Right lobe of liver (tissue), 6 donors: ENCODE measurements at regions not wholly inside any gene's neighbourhood (a gene's known extent, or its start where the extent isn't known, plus 50 kb on each side); places are given as distances from the start of the nearest gene placed in this dataset.

Experiments
- ATAC-seq, 4 donors: fragments of 200-7000 bp; cut with Tn5 transposase; one replicate each; pipeline ENCODE4 v1.9.1; 2020; ENCODE audit warnings: mild to moderate bottlenecking in 4 of 4, moderate library complexity in 4 of 4
- DNase-seq, 3 donors: peaks; one replicate each; pipeline ENCODE4 v3.0.0-alpha.2; 2020
- H3K27ac ChIP-seq, 3 donors: fragments of 200-600 bp; one replicate each; pipeline ENCODE4 v1.8.0; 2022
- H3K27me3 ChIP-seq, 2 donors: fragments of 200-600 bp; one replicate each; pipeline ENCODE4 v1.8.0; 2022
- H3K36me3 ChIP-seq, 4 donors: fragments of 200-600 bp; sonication (generic) in 1 of 4; one replicate each; pipeline versions ENCODE4 v1.5.1 to v1.8.0; 2017 to 2022; ENCODE audit warnings: control low read depth in 1 of 4
- H3K4me1 ChIP-seq, 4 donors: fragments of 200-600 bp; sonication (generic) in 1 of 4; one replicate each; pipeline versions ENCODE4 v1.5.1 to v1.8.0; 2017 to 2022; ENCODE audit warnings: control low read depth in 1 of 4
- H3K4me3 ChIP-seq, 3 donors: fragments of 200-600 bp; one replicate each; pipeline ENCODE4 v1.8.0; 2022
- H3K9me3 ChIP-seq, 4 donors: fragments of 200-600 bp; sonication (generic) in 1 of 4; one replicate each; pipeline versions ENCODE4 v1.5.1 to v1.8.0; 2017 to 2022; ENCODE audit warnings: control low read depth in 1 of 4
- POLR2A ChIP-seq: fragments of 450-650 bp; IDR thresholded peaks from one replicate; pipeline ENCODE4 v1.6.1; 2017; ENCODE audit warnings: antibody characterized with exemption, mild to moderate bottlenecking
- WGBS: methylation state at CpG from one replicate; pipeline ENCODE4 v1.1.6; 2018; ENCODE audit warnings: low coverage, low lambda C conversion rate; ENCODE audit not compliant: insufficient coverage; ENCODE audit errors: missing lambda C conversion rate; 5-methylcytosine and 5-hydroxymethylcytosine counted together
- intact Hi-C, 2 donors: fragments of 100-400 bp; cut with DNase I; formaldehyde crosslinking; loops; one replicate each; pipeline versions ENCODE4 v1.11.2 to v1.14.1; 2022
- TF ChIP-seq, protein P1 (sequence below), 4 donors: fragments of 200-600 bp in 3 of 4; fragments of 450-650 bp in 1 of 4; IDR thresholded peaks; one replicate each; pipeline versions ENCODE4 v1.5.1 to v1.8.0; 2016 to 2022; ENCODE audit warnings: antibody characterized with exemption in 4 of 4, mild to moderate bottlenecking in 2 of 4
- donor health status: DM: no; HTN: yes; CAD: no.
- donor health status: DM: no; HTN: no; CAD: no.
- donor health status: DM: no; HTN: no; CAD: no.
- donor health status: DM: no; HTN: yes; CAD: no.
- donor health status: DM: no; HTN: yes; CAD: no.

DNA sequence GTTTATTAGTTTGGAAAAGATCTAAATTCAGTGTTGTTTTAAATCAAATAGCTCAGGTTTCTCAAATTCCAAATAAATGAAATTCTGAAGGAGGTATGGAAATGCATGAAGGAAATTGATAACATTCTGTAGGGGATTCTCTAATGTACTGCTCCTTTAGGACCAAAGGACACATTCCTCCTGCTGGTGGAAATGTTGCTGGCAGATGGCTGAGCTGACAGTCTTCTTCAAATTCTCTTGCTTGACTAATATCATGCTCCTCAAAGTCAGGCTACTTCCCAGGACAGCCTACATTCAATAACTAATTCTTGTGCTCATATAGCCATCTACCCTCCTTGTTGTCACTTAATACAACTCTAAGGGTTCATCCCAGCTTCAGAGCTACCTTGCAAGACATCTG, 1118.5 kb downstream of the PCDH9 start:
- DNase-seq = no peak
- H3K9me3 ChIP-seq = no peaks in the 10 kb centered on the region
- H3K4me1 ChIP-seq = no peaks in the 10 kb centered on the region
- no peak overlapping the region for H3K27ac ChIP-seq
- no peak overlapping the region for H3K4me3 ChIP-seq
- intact Hi-C loops = no loop called here
- H3K27me3 ChIP-seq = no peaks in the 10 kb centered on the region
- TF ChIP-seq, protein P1, sequence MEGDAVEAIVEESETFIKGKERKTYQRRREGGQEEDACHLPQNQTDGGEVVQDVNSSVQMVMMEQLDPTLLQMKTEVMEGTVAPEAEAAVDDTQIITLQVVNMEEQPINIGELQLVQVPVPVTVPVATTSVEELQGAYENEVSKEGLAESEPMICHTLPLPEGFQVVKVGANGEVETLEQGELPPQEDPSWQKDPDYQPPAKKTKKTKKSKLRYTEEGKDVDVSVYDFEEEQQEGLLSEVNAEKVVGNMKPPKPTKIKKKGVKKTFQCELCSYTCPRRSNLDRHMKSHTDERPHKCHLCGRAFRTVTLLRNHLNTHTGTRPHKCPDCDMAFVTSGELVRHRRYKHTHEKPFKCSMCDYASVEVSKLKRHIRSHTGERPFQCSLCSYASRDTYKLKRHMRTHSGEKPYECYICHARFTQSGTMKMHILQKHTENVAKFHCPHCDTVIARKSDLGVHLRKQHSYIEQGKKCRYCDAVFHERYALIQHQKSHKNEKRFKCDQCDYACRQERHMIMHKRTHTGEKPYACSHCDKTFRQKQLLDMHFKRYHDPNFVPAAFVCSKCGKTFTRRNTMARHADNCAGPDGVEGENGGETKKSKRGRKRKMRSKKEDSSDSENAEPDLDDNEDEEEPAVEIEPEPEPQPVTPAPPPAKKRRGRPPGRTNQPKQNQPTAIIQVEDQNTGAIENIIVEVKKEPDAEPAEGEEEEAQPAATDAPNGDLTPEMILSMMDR (IDR thresholded peaks at IDR 0.05) = no peak
- TF ChIP-seq POLR2A = no peak
- no peak for ATAC-seq
- H3K36me3 ChIP-seq = no peaks in the 10 kb centered on the region

DNA sequence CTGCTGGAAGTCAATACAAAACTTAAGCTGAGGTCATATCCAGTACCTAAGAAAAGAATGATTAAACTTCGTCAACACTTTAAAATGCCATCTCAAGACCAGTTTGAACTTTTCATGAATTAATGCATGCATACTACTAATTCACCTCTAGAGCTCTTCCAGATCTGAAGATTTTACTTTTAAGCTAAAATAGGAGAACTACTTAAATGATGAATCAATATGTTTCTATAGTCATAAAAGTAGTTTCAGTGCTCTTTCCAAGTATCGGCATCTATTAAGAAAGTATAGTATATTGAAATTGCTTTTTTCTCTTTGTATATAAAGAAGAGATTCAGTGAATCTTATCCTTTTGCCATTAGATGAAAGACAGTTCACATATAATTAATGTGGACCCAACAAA, 1123.9 kb downstream of the PCDH9 start:
- no peak overlapping the region for H3K27ac ChIP-seq
- no peaks in the 10 kb centered on the region for H3K9me3 ChIP-seq
- 54% methylated on average over 2 of the region's 2 CpGs for WGBS
- no peaks in the 10 kb centered on the region for H3K36me3 ChIP-seq
- no peaks in the 10 kb centered on the region for H3K27me3 ChIP-seq
- H3K4me1 ChIP-seq = no peaks in the 10 kb centered on the region
- H3K4me3 ChIP-seq = no peak overlapping the region
- ATAC-seq (no peak), DNase-seq (no peak)
- no peak for TF ChIP-seq POLR2A
- TF ChIP-seq, protein P1 (IDR thresholded peaks at IDR 0.05) = no peak
- intact Hi-C loops = no loop called here

DNA sequence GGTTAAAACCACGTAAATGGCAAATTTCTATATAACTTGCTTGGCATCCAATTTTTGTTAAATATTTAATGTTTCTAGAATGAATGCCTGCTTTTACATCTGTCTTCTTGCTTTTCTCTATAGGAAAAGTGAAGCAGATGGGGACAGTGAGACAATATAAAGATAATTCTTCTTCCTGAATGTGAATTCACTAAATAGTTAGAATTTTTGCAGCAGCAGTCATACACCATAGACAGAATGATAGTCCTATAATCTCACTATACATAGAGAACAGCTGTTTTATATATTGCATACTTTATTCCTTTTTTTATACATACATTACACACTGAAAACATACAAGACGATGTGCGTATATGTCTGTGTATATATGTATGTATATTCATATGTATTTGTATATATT, 1127.3 kb downstream of the PCDH9 start:
- no peak for DNase-seq
- intact Hi-C loops = no loop called here
- TF ChIP-seq, protein P1 (IDR thresholded peaks at IDR 0.05) = no peak
- no peak for TF ChIP-seq POLR2A
- H3K4me1 ChIP-seq = peaks cover 0 to 1% (median 0%) of the 10 kb centered on the region in 4 donors
- 81% methylated on average over 3 of the region's 3 CpGs for WGBS
- ATAC-seq = no peak
- H3K36me3 ChIP-seq = no peaks in the 10 kb centered on the region
- no peak overlapping the region for H3K27ac ChIP-seq
- no peak overlapping the region for H3K4me3 ChIP-seq
- H3K9me3 ChIP-seq = no peaks in the 10 kb centered on the region
- no peaks in the 10 kb centered on the region for H3K27me3 ChIP-seq

DNA sequence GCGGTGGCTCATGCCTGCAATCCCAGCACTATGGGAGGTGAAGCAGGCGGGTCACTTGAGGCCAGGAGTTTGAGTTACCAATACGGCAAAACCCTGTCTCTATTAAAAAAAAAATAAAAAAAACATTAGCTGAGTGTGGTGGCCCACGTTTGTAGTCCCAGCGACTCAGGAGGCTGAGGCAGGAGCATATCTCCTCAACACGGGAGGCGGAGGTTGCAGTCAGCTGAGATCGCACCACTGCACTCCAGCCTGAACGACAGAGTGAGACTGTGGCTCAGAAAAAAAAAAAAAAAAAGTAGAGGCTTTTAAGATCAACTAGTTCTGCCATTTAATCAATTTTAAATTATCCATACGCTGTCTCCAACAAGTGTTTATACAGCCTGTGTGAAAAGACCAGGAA, 1130.3 kb downstream of the PCDH9 start:
- Histone ChIP-seq H3K4me1 (peaks cover 0 to 1% (median 0%) of the 10 kb centered on the region in 4 donors), H3K9me3 (no peaks in the 10 kb centered on the region), H3K27me3 (no peaks in the 10 kb centered on the region), H3K4me3 (no peak overlapping the region), H3K36me3 (no peaks in the 10 kb centered on the region), H3K27ac (no peak overlapping the region)
- intact Hi-C loops = no loop called here
- TF ChIP-seq, protein P1 (IDR thresholded peaks at IDR 0.05) = no peak
- no peak for TF ChIP-seq POLR2A
- DNase-seq (no peak), ATAC-seq (no peak)
- WGBS = 66% methylated on average over 9 of the region's 10 CpGs

DNA sequence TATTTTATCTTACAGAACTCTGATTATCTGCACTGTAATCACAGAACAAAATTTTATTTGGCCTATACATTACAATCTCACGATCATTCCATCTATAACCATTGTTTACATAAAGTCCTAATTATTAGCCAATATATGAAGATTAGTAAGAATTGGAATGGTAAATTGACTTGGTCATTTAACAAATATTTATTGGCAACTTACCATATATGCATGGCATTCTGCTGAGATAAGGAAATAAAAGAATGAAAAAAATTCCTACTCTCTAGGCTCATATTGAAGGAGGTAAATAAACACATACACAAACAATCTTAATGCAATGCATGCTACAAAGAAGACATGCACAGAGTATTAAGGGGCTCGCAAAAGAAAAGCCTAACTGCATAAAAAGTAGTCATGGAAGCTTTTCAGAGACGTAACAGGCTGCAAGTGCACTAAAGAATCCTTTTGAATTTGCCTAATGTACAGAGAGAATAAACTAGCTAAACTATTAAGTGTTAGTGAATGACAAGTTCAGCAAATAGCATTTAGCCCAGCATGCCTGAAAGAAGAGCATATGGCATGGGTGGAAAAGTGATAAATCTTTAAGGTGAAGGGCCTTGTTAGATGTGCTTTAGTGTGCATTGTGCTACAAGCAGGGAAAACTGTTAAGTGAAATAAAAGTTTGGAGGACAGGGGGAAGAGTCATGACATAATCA, 1131.1 kb downstream of the PCDH9 start:
- ATAC-seq (no peak), DNase-seq (no peak)
- Histone ChIP-seq H3K4me3 (no peak overlapping the region), H3K9me3 (no peaks in the 10 kb centered on the region), H3K27me3 (no peaks in the 10 kb centered on the region), H3K27ac (no peak overlapping the region), H3K36me3 (no peaks in the 10 kb centered on the region), H3K4me1 (peaks cover 0 to 1% (median 0%) of the 10 kb centered on the region in 4 donors)
- intact Hi-C loops = no loop called here
- 67% methylated on average over 3 of the region's 3 CpGs for WGBS
- TF ChIP-seq POLR2A = no peak
- TF ChIP-seq, protein P1 (IDR thresholded peaks at IDR 0.05) = no peak
